HEK293T (cell line): ENCODE measurements at regions not wholly inside any gene's neighbourhood (a gene's known extent, or its start where the extent isn't known, plus 50 kb on each side); places are given as distances from the start of the nearest gene placed in this dataset.

Experiments
- BHLHE40 ChIP-seq: fragments of 450-650 bp; IDR thresholded peaks from 2 replicates; pipeline ENCODE4 v1.6.1; 2016; ENCODE audit warnings: mild to moderate bottlenecking, moderate library complexity, borderline replicate concordance
- ELF4 ChIP-seq: fragments of 450-650 bp; IDR thresholded peaks from 2 replicates; pipeline ENCODE4 v1.6.1; 2017; ENCODE audit warnings: antibody characterized with exemption
- FOXA1 ChIP-seq: fragments of 450-650 bp; IDR thresholded peaks from 2 replicates; pipeline ENCODE4 v1.6.1; 2016; ENCODE audit warnings: mild to moderate bottlenecking
- FOXK2 ChIP-seq: fragments of 450-650 bp; IDR thresholded peaks from 2 replicates; pipeline ENCODE4 v1.6.1; 2016; ENCODE audit warnings: mild to moderate bottlenecking
- FOXM1 ChIP-seq: fragments of 450-650 bp; IDR thresholded peaks from 2 replicates; pipeline ENCODE4 v1.6.1; 2017; ENCODE audit warnings: mild to moderate bottlenecking, borderline replicate concordance
- HDGF ChIP-seq: fragments of 450-650 bp; IDR thresholded peaks from 2 replicates; pipeline ENCODE4 v1.6.1; 2017; ENCODE audit warnings: antibody characterized with exemption, borderline replicate concordance
- L3MBTL2 ChIP-seq: fragments of 450-650 bp; conservative IDR thresholded peaks from 2 replicates; pipeline ENCODE4 v1.6.1; 2016; ENCODE audit warnings: mild to moderate bottlenecking
- LEF1 ChIP-seq: fragments of 450-650 bp; IDR thresholded peaks from 2 replicates; pipeline ENCODE4 v1.6.1; 2017; ENCODE audit warnings: mild to moderate bottlenecking, borderline replicate concordance
- NFRKB ChIP-seq: fragments of 450-650 bp; IDR thresholded peaks from 2 replicates; pipeline ENCODE4 v1.6.1; 2016; ENCODE audit warnings: mild to moderate bottlenecking, moderate library complexity
- PKNOX1 ChIP-seq: fragments of 450-650 bp; IDR thresholded peaks from 2 replicates; pipeline ENCODE4 v1.6.1; 2016
- SP1 ChIP-seq: fragments of 450-650 bp; IDR thresholded peaks from 2 replicates; pipeline ENCODE4 v1.6.1; 2017
- TARDBP ChIP-seq: fragments of 450-650 bp; IDR thresholded peaks from 2 replicates; pipeline ENCODE4 v1.6.1; 2016
- ZNF384 ChIP-seq: fragments of 450-650 bp; IDR thresholded peaks from 2 replicates; pipeline ENCODE4 v1.6.1; 2016

- TF ChIP-seq SP1 (no peak), FOXM1 (no peak), FOXA1 (no peak), HDGF (no peak), FOXK2 (no peak), BHLHE40 (no peak), ELF4 (no peak), ZNF384 (no peak), PKNOX1 (no peak), LEF1 (no peak), NFRKB (no peak), TARDBP (no peak), L3MBTL2 (no peak)
These were observed 422.9 kb downstream of the DTHD1 start for GRCh38 chr4:36704289-36704688.
